AG10803 (cell line): ENCODE measurements at regions not wholly inside any gene's neighbourhood (a gene's known extent, or its start where the extent isn't known, plus 50 kb on each side); places are given as distances from the start of the nearest gene placed in this dataset.

ENCODE experiments used
- DNase-seq: peaks from one replicate; pipeline ENCODE4 v3.0.0; 2010; ENCODE audit warnings: low read depth
- H3K4me3 ChIP-seq: 2 replicates; pipeline ENCODE4 v1.5.1; 2011; ENCODE audit warnings: mild to moderate bottlenecking, low read length, control low read depth
- TF ChIP-seq, protein P1 (sequence below): conservative IDR thresholded peaks from 2 replicates; pipeline ENCODE4 v1.5.1; 2011; ENCODE audit warnings: mild to moderate bottlenecking, low read length, control low read depth, inconsistent platforms

GRCh38 chr1:50358962-50359361 lies 64.3 kb downstream of the DMRTA2 start:
- H3K4me3 ChIP-seq = no peak overlapping the region
- TF ChIP-seq, protein P1, sequence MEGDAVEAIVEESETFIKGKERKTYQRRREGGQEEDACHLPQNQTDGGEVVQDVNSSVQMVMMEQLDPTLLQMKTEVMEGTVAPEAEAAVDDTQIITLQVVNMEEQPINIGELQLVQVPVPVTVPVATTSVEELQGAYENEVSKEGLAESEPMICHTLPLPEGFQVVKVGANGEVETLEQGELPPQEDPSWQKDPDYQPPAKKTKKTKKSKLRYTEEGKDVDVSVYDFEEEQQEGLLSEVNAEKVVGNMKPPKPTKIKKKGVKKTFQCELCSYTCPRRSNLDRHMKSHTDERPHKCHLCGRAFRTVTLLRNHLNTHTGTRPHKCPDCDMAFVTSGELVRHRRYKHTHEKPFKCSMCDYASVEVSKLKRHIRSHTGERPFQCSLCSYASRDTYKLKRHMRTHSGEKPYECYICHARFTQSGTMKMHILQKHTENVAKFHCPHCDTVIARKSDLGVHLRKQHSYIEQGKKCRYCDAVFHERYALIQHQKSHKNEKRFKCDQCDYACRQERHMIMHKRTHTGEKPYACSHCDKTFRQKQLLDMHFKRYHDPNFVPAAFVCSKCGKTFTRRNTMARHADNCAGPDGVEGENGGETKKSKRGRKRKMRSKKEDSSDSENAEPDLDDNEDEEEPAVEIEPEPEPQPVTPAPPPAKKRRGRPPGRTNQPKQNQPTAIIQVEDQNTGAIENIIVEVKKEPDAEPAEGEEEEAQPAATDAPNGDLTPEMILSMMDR = no peak
- no peak for DNase-seq

GRCh38 chr1:50357186-50357585 lies 66.1 kb downstream of the DMRTA2 start:
- H3K4me3 ChIP-seq = no peak overlapping the region
- TF ChIP-seq, protein P1 = no peak
- no peak for DNase-seq

DNA sequence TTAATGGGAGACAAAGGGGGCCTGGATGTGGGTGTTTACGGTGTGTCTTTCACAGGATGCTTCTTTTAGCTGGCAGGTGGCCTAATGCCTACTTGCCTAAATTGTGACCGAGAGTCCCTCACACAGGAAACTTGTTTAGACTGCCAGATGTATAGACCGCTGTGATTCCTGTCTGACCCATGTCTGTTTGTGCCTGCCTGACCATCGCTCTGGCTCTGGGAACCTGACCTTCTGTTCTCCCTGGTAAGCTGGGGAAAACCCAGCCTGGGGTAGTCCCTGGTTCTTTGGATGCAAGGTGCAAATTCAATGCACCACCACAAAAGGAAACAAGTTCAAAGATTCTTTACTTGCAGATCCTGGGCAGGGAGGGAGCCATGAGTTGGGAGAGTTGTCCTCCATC lies 68.4 kb downstream of the DMRTA2 start:
- H3K4me3 ChIP-seq = no peak overlapping the region
- TF ChIP-seq, protein P1 = no peak
- DNase-seq = no peak

DNA sequence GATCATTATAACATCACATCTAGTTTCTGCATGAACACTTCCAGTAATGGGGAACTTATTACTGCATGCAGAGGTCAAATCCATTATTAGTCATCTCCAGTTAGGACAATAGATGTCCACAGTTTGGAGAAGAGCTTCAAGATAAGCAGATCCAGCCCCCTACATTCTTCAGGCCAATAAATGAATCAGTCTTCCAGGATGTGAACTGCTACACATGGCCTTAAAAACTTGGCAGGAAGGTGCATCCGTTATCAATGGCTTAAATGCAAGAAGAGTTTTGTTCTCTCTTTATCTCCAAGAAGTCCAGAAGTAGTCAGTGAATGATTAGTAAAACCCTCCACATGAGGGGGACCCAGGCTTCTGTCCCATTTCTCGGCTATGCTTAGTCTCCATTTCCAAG lies 70.8 kb downstream of the DMRTA2 start:
- TF ChIP-seq, protein P1 = no peak
- DNase-seq = no peak

DNA sequence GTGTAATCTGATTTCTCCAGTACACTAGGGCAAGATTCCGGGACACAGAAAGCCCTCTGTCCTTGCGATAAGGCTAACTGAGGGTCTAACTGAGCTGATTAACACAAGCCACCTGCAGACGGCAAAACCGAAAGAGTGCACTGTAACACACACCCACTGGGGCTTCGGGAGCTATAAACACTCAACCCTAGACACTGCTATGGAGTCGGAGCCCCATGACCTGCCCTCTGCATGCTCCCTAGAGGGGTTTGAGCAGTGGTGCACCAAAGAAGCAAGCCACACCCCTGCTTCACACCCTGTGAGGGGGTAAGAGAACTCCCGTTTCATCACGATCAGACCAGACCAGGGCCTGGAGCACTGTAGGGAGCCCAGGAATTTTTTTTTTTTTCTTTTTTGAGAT lies 72.4 kb downstream of the DMRTA2 start:
- DNase-seq = no peak
- TF ChIP-seq, protein P1 = no peak
- no peak overlapping the region for H3K4me3 ChIP-seq

More for the DNA sequence above, 70.8 kb downstream of the DMRTA2 start:
- H3K4me3 ChIP-seq = no peak overlapping the region

DNA sequence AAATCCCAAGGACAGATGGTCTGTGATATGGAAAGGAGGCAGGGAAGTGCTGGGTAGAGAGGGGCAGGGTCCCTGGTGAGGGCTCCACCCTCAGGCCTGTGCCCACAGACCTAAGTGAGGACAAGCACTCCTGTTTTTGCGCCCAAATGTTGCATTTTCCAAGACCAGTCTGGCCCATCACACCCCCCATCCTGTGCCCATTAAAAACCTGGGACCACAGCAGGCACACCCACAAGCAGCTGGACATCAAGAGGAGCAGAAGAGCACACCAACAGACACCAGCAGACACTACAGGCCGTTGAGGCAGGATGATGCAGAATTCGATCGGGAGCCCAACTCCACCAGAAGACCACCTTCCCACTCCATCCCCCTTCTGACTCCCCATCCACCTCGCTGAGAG lies 72.8 kb downstream of the DMRTA2 start:
- TF ChIP-seq, protein P1 = no peak
- no peak for DNase-seq
- H3K4me3 ChIP-seq = no peak overlapping the region

DNA sequence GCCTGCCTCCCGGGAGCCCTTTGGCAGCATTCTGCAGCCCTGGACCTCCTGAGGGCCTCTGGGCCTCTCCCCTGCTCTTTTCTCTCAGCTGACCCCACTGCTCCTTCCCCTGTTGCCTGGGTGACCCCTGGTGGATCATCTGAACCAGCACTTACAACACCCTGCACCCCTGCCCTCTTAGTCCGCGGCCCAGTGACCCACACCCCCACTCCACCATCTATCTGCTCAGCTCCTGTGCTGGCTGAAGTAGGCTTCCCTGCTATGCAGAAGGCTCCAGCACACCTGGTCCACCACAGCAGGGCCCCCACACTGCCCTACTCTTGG lies 74.0 kb downstream of the DMRTA2 start:
- no peak for DNase-seq
- TF ChIP-seq, protein P1 = no peak
- no peak overlapping the region for H3K4me3 ChIP-seq
